Right cardiac atrium (tissue), 5 donors: ENCODE measurements at regions not wholly inside any gene's neighbourhood (a gene's known extent, or its start where the extent isn't known, plus 50 kb on each side); places are given as distances from the start of the nearest gene placed in this dataset.
A peak's percentile ranks its signal among the peaks of the same experiment; 100 is the strongest.
"Not testable (repeated sequence)": the region's sequence is repeated elsewhere in the genome, so short reads cannot be mapped to it uniquely, and the experiment has no call there.

ENCODE experiments used
- ATAC-seq, 2 donors: fragments of 200-7000 bp; cut with Tn5 transposase; one replicate each; pipeline versions ENCODE4 v1.8.0 to v1.9.1; 2020; ENCODE audit warnings: moderate library complexity in 2 of 2, mild to moderate bottlenecking in 1 of 2
- DNase-seq, 3 donors: peaks; one replicate each; pipeline ENCODE4 v3.0.0-alpha.2; 2020
- H3K27ac ChIP-seq: one replicate; pipeline ENCODE4 v1.5.1; 2013; ENCODE audit warnings: mild to moderate bottlenecking, low read length, control low read depth, moderate library complexity
- H3K27me3 ChIP-seq: one replicate; pipeline ENCODE4 v1.6.1; 2013; ENCODE audit not compliant: control insufficient read depth, insufficient read depth
- H3K4me1 ChIP-seq: one replicate; pipeline ENCODE4 v1.6.1; 2013; ENCODE audit warnings: low read length; ENCODE audit not compliant: control insufficient read depth, insufficient read depth
- H3K4me3 ChIP-seq: one replicate; pipeline ENCODE4 v1.5.1; 2013; ENCODE audit warnings: low read length, control low read depth
- H3K9me3 ChIP-seq: one replicate; pipeline ENCODE4 v1.6.1; 2013; ENCODE audit warnings: low read length; ENCODE audit not compliant: control insufficient read depth
- WGBS: extraction: QIAGEN DNeasy Blood & Tissue Kit; methylation state at CpG from one replicate; pipeline ENCODE4 v1.1.7; 2013; 5-methylcytosine and 5-hydroxymethylcytosine counted together
- intact Hi-C, 4 donors: fragments of 100-400 bp; cut with DNase I; formaldehyde crosslinking; loops; one replicate each; pipeline versions ENCODE4 v1.11.0 to v1.14.0; 2022 to 2023
- donor health status: healthy with polysubstance abuse.
- donor health status: DM: no; HTN: yes; CAD: no.
- donor health status: DM: no; HTN: no; CAD: no.
- donor health status: DM: no; HTN: yes; CAD: no; lungs with severe emphysema.
- donor health status: DM: yes; HTN: yes; CAD: no.

DNA sequence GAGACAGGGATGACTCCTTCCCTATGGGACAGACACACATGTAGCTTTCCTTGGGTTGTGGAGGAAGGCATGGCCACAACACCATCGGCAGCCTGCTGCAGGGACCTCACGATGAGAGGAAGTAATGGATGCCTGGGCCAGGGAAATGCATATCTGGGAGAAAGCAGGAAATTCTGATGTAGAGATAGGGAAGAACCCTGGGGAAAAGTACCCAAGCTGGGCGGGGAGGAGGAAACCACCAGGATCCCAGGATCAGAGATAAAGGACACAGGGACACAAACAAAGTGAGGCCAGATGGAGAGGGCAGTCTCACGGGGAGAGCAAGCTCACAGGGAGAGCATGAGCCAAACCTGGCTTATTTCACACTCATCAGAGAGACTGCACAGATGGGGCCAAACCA is 294.7 kb upstream of the TEKT4 start:
- H3K27ac ChIP-seq, DNase-seq, ATAC-seq, H3K9me3 ChIP-seq, intact Hi-C loops, H3K4me1 ChIP-seq, H3K4me3 ChIP-seq, H3K27me3 ChIP-seq: not testable (repeated sequence)
- 27% methylated on average over 4 of the region's 4 CpGs for WGBS

DNA sequence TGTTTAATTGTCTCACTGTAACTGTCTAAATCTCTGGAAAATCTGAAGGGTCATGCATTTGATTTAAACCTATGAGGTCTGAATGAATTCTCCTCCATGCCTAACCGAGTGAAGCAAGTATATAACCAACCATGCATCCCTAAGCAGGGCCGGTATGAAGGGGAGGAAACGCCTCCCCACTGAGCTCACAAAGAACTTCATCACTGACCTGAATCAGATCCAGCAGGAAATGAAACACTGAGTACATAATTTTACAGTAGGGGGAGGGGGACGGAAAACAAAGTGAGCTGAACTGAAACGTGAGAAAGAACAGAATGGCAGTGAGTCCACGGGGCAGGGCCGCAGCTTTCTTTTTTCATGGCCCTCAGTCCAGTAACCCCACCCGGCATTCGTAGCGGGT is 294.1 kb upstream of the TEKT4 start:
- H3K9me3 ChIP-seq, DNase-seq, H3K27ac ChIP-seq, H3K27me3 ChIP-seq, H3K4me1 ChIP-seq, intact Hi-C loops, H3K4me3 ChIP-seq, ATAC-seq: not testable (repeated sequence)
- 55% methylated on average over 7 of the region's 10 CpGs for WGBS

DNA sequence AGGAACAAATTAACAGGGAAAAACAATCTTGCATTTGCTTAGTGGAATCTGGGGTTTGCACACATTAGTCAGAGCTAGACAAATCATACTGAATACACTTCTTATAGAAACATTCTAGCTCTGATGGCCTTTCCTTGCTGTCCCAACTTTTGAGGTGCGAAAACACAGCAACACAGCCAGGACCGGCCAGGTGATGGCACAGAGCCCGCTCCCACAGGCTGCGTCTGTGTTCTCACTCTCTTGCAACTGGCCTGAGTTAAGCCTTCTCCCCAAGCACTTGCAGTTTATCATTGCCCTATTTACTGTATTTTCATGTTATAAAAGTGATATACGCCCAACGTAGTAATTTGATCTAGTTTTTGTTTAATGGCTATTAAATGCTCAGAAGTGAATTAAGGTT is 292.0 kb upstream of the TEKT4 start:
- H3K27me3 ChIP-seq, H3K9me3 ChIP-seq, H3K27ac ChIP-seq, H3K4me1 ChIP-seq, DNase-seq, ATAC-seq, H3K4me3 ChIP-seq, intact Hi-C loops: not testable (repeated sequence)
- 91% methylated on average over 6 of the region's 6 CpGs for whole genome bisulfite sequencing

DNA sequence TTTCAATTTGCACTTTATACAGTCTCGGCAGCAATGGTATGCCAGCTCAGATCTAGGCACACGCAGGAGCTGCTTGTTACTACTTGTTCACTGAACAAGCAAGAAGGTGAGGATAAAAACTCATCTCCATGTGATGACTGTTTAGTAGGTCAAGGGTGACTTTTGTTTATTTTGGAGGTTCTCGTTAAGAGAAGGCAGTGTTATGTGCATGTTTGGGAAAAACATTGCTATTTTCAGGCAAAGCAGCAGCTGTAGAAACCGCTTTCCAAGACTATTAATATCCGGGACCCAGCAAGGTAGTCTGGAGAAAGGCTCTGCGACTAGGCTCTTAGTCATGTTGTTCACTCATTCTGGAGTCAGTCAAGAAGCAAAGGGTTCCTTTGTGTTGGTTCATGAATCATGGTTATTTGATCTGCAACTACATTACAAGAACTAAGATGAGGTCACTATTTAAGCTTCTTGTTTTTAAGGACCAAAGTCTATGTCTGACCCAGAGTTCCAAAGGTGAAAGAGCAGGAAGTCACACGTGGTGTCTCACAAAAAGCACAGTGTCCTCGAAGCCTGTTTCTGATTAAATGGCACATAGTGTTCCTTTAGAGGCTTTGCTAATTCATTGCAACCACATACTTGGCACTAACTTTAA is 288.0 kb upstream of the TEKT4 start:
- H3K27ac ChIP-seq, DNase-seq, H3K4me1 ChIP-seq, ATAC-seq, H3K9me3 ChIP-seq, H3K27me3 ChIP-seq, intact Hi-C loops, H3K4me3 ChIP-seq: not testable (repeated sequence)
- 60% methylated on average over 8 of the region's 8 CpGs for WGBS

DNA sequence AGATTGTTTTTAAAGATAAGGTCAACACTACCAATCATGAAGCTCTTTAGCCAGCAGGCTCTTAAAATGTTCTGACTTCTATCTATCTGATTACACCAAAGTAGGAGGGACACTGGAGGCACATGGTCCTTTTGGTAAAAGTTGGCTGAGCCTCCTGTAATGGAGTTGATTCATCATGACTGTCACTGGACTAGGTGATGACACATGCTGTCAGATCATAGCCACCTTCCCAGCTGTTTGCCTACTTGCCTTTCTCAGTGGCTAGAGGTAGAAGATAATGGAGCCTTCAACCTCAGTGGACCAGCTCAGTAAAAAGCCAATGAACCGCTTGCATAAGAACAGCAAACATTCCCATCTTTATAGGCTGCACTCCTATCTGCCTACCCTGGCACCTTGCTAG is 286.7 kb upstream of the TEKT4 start:
- DNase-seq, H3K4me3 ChIP-seq, H3K27ac ChIP-seq, intact Hi-C loops, H3K9me3 ChIP-seq, ATAC-seq, H3K4me1 ChIP-seq, H3K27me3 ChIP-seq: not testable (repeated sequence)
- 56% methylated on average over 1 of the region's 1 CpG for WGBS

DNA sequence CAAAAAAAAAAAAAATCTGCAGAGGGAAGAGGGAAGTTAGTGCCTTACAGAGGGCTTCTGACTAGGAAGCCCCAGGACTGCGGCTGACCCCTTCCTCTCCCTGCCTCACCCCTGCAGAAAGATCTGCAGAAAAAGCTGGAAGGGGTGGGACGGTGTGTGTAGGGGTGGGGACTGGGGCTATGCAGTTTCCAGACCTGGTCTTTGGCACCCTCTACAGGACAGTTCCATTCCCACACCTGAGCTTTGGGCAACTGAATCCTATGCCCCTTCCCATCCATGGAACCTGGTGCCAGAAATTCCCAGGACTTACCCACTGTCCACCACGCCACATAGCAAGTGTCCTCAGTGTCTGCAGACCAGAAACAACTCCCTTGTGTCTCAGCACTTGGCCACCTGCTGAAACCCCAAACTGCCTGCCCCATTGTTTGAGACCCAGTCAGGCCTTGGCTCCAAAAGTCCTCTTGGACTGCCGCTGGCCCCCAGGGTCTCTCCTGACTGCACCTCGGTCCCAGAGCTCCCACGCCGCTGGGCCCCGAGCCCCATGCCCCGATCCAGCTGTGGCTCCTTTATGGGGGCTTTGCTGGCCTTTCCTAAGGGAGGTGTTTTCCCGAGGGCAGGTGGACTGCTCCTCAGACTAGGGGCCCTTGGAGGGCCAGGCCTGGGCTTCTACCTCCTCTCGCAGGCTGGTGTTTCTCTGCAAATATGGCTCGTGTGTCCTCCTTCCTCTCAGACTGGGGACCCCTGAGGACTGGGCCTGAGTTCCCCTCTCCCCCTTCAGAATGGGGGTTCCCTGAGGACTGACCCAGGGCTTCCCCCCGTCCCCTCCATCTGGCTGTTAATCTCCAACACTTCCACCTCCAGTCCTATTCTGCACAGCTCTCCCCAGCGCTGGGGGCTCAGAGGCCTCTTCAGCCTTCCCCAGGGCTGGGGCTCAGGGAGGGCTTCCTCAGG is 284.9 kb upstream of the TEKT4 start:
- WGBS: 62% methylated on average over 14 of the region's 14 CpGs
- H3K4me1 ChIP-seq, DNase-seq, intact Hi-C loops, H3K27ac ChIP-seq, H3K4me3 ChIP-seq, ATAC-seq, H3K27me3 ChIP-seq, H3K9me3 ChIP-seq: not testable (repeated sequence)

DNA sequence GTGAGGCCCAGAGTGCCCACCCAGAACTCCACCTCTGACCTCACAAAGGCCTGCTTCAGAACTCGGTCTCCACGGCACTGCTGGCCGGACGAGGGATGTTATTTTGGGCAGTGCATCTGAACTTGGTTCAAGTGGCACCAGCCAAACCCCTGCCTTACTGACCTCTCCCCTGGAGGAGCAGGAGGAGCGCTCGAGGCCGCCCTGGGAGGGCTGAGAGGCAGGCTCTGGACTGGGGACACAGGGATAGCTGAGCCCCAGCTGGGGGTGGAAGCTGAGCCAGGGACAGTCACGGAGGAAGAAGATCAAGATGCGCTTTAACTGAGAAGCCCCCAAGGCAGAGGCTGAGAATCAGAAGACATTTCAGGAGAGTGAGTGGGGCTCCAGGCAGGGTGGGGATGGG is 284.2 kb upstream of the TEKT4 start:
- H3K27me3 ChIP-seq, ATAC-seq, H3K4me1 ChIP-seq, H3K27ac ChIP-seq, intact Hi-C loops, H3K9me3 ChIP-seq, H3K4me3 ChIP-seq: not testable (repeated sequence)
- WGBS: 68% methylated on average over 9 of the region's 9 CpGs
- DNase-seq: peak in 1 of 3 donors; percentile 25

DNA sequence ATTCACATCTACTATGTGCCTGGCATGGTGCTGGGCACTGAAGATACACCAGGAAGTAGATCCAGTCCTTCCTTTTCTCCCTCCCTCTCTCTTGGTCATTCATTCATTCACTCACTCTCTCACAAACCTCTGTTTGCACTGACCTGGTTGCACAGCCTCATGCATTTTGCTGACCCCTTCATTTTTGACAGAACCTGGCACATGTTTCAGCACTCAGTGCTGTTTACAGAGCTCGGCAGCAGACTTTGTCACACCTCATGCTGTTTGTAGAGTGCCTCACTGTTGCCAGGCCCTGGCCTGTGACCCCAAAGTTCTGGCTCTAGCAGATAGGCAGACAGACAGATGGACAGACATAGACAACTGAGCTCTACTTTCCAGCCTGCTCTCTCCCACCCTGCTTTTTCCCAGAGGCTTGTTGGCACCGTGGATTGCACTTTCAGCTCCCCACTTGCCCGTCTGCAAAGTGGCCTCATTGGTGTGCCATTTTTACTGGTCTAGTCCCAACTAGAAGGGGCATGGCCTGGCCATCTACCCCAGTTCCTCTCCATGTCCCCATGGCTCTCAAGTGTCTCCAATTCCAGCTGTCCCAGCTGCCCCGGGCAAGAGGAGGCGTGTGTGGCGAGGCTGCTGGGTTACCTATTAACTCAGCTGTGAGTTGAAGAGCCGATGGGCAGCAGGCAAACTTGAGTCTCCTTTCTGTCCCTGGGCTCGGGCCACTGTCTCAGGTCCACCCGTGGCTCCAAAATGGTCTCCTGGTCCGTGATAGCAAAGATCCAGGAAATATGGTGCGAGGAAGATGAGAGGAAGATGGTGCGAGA is 277.0 kb upstream of the TEKT4 start:
- H3K4me3 ChIP-seq, intact Hi-C loops, ATAC-seq, H3K27ac ChIP-seq, H3K27me3 ChIP-seq, H3K4me1 ChIP-seq, H3K9me3 ChIP-seq, DNase-seq: not testable (repeated sequence)
- 78% methylated on average over 12 of the region's 12 CpGs for WGBS

DNA sequence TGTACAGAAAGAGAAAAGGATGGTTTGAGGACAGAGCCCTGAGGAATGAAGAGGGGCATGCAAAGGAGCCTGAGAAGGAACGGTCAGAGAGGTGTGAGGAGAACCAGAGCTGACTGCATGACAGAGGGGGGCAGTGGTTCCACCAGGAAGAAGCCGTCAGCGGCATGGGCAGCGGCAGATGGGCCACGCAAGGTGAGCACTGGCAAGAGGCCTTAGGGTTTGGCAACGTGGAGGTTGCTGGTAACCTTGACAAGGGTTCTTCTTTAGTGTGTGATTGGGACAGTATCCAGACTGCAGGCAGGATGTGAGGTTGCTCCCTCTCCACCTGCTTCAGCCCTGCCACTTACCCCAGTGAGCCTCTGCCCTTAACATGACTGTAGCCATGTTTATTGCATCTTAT is 275.3 kb upstream of the TEKT4 start:
- H3K4me3 ChIP-seq, DNase-seq, H3K9me3 ChIP-seq, intact Hi-C loops, H3K4me1 ChIP-seq, H3K27ac ChIP-seq, H3K27me3 ChIP-seq, ATAC-seq: not testable (repeated sequence)
- WGBS: 76% methylated on average over 6 of the region's 6 CpGs

DNA sequence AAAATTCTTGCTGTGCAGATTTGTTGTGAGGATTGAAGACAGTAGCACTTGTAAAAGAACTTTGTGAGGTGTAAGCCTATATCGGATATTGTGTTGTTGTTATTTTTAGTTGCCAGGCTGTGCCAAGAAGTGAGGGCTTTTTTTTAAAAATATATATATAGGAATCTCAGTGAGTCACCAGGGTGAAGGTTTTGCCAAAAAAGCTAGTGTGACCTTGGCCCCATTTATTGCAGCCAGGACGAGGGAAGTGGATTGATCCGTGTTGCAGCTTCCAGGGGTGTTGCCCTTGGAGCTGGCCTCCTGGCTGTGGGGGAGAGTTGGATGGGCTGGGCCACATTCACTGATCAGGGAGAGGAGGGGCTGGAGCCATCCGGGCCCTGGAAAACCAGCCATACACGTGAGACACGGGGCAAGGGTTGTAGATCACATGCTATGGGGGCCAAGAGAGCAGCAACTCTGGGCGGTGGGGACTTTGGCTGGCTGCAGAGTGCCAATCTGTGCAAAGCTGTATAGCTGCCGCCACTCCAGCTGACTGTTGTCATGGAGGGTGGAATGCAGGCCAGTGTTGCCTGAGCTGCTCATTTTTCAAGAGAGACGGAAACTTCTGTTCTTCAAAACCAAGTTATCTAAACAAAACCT is 273.0 kb upstream of the TEKT4 start:
- ATAC-seq, intact Hi-C loops, H3K27me3 ChIP-seq, H3K4me1 ChIP-seq, H3K4me3 ChIP-seq, H3K27ac ChIP-seq, DNase-seq, H3K9me3 ChIP-seq: not testable (repeated sequence)
- WGBS: 38% methylated on average over 9 of the region's 9 CpGs
